ENCODE measurements at regions not wholly inside any gene's neighbourhood (a gene's known extent, or its start where the extent isn't known, plus 50 kb on each side); places are given as distances from the start of the nearest gene placed in this dataset.

GRCh38 chr2:238582159-238582558 lies 155.4 kb downstream of the ASB1 start:
- TF ChIP-seq CTCF (IDR thresholded peaks at IDR 0.05) (no peak), POLR2A (IDR thresholded peaks at IDR 0.05) (no peak)

Data from uterus (tissue), 2 donors.